ENCODE measurements at regions not wholly inside any gene's neighbourhood (a gene's known extent, or its start where the extent isn't known, plus 50 kb on each side); places are given as distances from the start of the nearest gene placed in this dataset.

GRCh38 chr2:104425850-104426595, 427.9 kb upstream of the POU3F3 start:
- FAIRE-seq (no peak), DNase-seq (ENCODE audit: low read depth in 1 of 2, low spot score in 2 of 2) (no peak)
- ChIA-PET CTCF (ENCODE audit: partially characterized antibody) (no interaction called here), POLR2A (ENCODE audit: partially characterized antibody) (no interaction called here)
- no peak overlapping the region for H2BK120ac ChIP-seq (replicated peaks; ENCODE audit: low read depth, low read length)
- H4K91ac ChIP-seq (replicated peaks; ENCODE audit: insufficient read length, low read length): no peak overlapping the region
- no peak overlapping the region for H3K9ac ChIP-seq (replicated peaks in 1 of 4; ENCODE audit: extremely low read depth in 1 of 4, low read depth in 3 of 4, low read length in 3 of 4)
- no peaks in the 10 kb centered on the region for H3K79me1 ChIP-seq (ENCODE audit: low read depth, low read length)
- no peaks in the 10 kb centered on the region for H3K79me2 ChIP-seq (ENCODE audit: control insufficient read depth in 1 of 2, insufficient read depth in 2 of 2, low read length in 2 of 2)
- no peak overlapping the region for H3K4ac ChIP-seq (replicated peaks; ENCODE audit: insufficient read length, low read depth, low read length)
- no peak overlapping the region for H4K5ac ChIP-seq (ENCODE audit: insufficient read length, low read depth, low read length)
- no peaks in the 10 kb centered on the region for H3K27me3 ChIP-seq (replicated peaks in 1 of 4; ENCODE audit: control insufficient read depth in 3 of 4, extremely low read depth in 1 of 4, insufficient read depth in 3 of 4, low read length in 3 of 4)
- H3K14ac ChIP-seq (ENCODE audit: insufficient read length): no peak overlapping the region
- no peaks in the 10 kb centered on the region for H4K20me1 ChIP-seq (replicated peaks in 1 of 2; ENCODE audit: control insufficient read depth in 1 of 2, insufficient read depth in 2 of 2, low read length in 2 of 2)
- no peak overlapping the region for H3K4me3 ChIP-seq (ENCODE audit: extremely low read depth in 1 of 4, insufficient read depth in 2 of 4, low read depth in 3 of 4, low read length in 4 of 4)
- H2BK12ac ChIP-seq (ENCODE audit: low read depth, low read length): no peak overlapping the region
- no peak overlapping the region for H3K27ac ChIP-seq (ENCODE audit: low read depth, low read length)
- H3K23me2 ChIP-seq (ENCODE audit: low read depth, low read length): no peaks in the 10 kb centered on the region
- H3K4me1 ChIP-seq (replicated peaks in 1 of 4; ENCODE audit: control insufficient read depth in 3 of 4, insufficient read depth in 4 of 4, low read length in 3 of 4): no peaks in the 10 kb centered on the region
- H2BK5ac ChIP-seq (ENCODE audit: low read depth, low read length): no peak overlapping the region
- WGBS, 2 experiments (ENCODE audit: extremely low coverage in 1 of 2, insufficient coverage in 1 of 2, insufficient read length in 1 of 2, insufficient replicate concordance in 2 of 2, low coverage in 1 of 2, low lambda C conversion rate in 2 of 2, missing lambda C conversion rate in 1 of 2): 89% methylated on average over 3 of the region's 3 CpGs; no CpG with 5 or more reads in 1 of the 2 experiments
- H2AFZ ChIP-seq (ENCODE audit: low read length): no peak overlapping the region
- no peak overlapping the region for H3K23ac ChIP-seq (ENCODE audit: insufficient read length)
- no peaks in the 10 kb centered on the region for H3K9me3 ChIP-seq (ENCODE audit: insufficient read depth in 2 of 2, low read depth in 1 of 2, low read length in 1 of 2)
- H2BK20ac ChIP-seq (ENCODE audit: low read length): no peak overlapping the region
- H2AK5ac ChIP-seq (ENCODE audit: low read depth, low read length): no peak overlapping the region
- H3K4me2 ChIP-seq (ENCODE audit: insufficient read depth in 1 of 2, low read depth in 2 of 2, low read length in 2 of 2): no peak overlapping the region
- H3K36me3 ChIP-seq (ENCODE audit: control insufficient read depth in 2 of 4, insufficient read depth in 4 of 4, low read length in 3 of 4): no peaks in the 10 kb centered on the region
- no peak overlapping the region for H4K8ac ChIP-seq (ENCODE audit: extremely low read depth, insufficient read depth, low read length)
- H3K56ac ChIP-seq (replicated peaks; ENCODE audit: insufficient read length, low read depth, low read length): no peak overlapping the region
- no peak overlapping the region for H2BK15ac ChIP-seq (ENCODE audit: low read length)
- H3K18ac ChIP-seq (ENCODE audit: extremely low read depth, low read length): no peak overlapping the region
- TF ChIP-seq ASH2L (IDR thresholded peaks at IDR 0.05; ENCODE audit: low read length) (no peak), HDAC2 (IDR thresholded peaks at IDR 0.05; ENCODE audit: borderline replicate concordance in 1 of 2, low read depth in 2 of 2, low read length in 2 of 2) (no peak), NRF1 (IDR thresholded peaks at IDR 0.05; ENCODE audit: low read depth, low read length) (no peak), KDM4A (IDR thresholded peaks at IDR 0.05; ENCODE audit: low read depth, low read length, severe bottlenecking) (no peak), SRF (IDR thresholded peaks at IDR 0.05; ENCODE audit: low read depth, low read length) (no peak), TEAD4 (IDR thresholded peaks at IDR 0.05; ENCODE audit: low read depth, low read length) (no peak), SAP30 (IDR thresholded peaks at IDR 0.05; ENCODE audit: insufficient read depth, insufficient replicate concordance, low read length) (no peak), BRCA1 (IDR thresholded peaks at IDR 0.05; ENCODE audit: low read depth, low read length) (no peak), SIX5 (IDR thresholded peaks at IDR 0.05; ENCODE audit: low read depth, low read length) (no peak), POLR2AphosphoS5 (IDR thresholded peaks at IDR 0.05; ENCODE audit: low read depth, low read length) (no peak)
- TF ChIP-seq, protein P1, sequence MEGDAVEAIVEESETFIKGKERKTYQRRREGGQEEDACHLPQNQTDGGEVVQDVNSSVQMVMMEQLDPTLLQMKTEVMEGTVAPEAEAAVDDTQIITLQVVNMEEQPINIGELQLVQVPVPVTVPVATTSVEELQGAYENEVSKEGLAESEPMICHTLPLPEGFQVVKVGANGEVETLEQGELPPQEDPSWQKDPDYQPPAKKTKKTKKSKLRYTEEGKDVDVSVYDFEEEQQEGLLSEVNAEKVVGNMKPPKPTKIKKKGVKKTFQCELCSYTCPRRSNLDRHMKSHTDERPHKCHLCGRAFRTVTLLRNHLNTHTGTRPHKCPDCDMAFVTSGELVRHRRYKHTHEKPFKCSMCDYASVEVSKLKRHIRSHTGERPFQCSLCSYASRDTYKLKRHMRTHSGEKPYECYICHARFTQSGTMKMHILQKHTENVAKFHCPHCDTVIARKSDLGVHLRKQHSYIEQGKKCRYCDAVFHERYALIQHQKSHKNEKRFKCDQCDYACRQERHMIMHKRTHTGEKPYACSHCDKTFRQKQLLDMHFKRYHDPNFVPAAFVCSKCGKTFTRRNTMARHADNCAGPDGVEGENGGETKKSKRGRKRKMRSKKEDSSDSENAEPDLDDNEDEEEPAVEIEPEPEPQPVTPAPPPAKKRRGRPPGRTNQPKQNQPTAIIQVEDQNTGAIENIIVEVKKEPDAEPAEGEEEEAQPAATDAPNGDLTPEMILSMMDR (IDR thresholded peaks at IDR 0.05; ENCODE audit: control extremely low read depth in 1 of 3, insufficient read depth in 1 of 3, low read depth in 1 of 3, low read length in 3 of 3): no peak

Data from H1 (cell line).